ENCODE measurements at regions not wholly inside any gene's neighbourhood (a gene's known extent, or its start where the extent isn't known, plus 50 kb on each side); places are given as distances from the start of the nearest gene placed in this dataset.
"Not testable (repeated sequence)": the region's sequence is repeated elsewhere in the genome, so short reads cannot be mapped to it uniquely, and the experiment has no call there.

DNA sequence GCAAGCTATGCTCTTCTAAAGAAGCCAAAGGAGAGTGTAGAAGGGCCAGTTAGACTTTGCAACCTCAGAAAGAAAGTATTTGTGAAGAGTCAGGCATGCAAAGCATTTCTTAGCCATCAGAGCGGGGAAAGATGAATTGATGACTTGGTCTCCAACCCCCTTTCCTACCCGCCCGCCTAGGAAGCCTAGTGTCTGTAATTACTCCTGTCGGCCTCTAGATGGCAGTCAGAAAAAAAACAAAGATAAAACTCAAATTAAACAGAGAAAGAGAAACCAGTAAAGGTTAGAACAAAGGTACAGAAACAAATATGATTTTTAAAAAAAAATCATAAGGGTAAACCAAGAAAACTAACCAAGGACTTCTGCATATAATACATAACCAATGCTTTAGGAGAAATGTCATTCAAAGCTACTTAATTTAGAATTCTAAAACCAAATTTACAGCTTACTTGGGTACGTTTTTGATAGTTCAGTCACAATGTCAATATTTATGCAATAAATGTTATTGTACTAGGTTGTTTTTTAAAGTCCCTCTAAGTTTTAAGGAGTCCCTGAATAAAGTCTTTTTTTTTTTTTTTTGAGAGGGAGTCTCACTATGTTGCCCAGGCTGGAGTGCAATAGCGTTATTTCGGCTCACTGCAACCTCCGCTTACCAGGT, 97.6 kb downstream of the LYZL1 start:
- TF ChIP-seq CTCF (IDR thresholded peaks at IDR 0.05; ENCODE audit: insufficient read depth, low read length, poor library complexity, severe bottlenecking) = peak; percentile 66
- DNase-seq (ENCODE audit: extremely low read depth, insufficient read length) = no peak
- H3K36me3 ChIP-seq (ENCODE audit: control insufficient read depth, insufficient read depth, low read length) = no peaks in the 10 kb centered on the region
- no peak overlapping the region for H3K4me3 ChIP-seq (replicated peaks; ENCODE audit: low read depth, low read length)
- no peaks in the 10 kb centered on the region for H3K27me3 ChIP-seq (replicated peaks; ENCODE audit: control insufficient read depth, insufficient read depth, low read length)

DNA sequence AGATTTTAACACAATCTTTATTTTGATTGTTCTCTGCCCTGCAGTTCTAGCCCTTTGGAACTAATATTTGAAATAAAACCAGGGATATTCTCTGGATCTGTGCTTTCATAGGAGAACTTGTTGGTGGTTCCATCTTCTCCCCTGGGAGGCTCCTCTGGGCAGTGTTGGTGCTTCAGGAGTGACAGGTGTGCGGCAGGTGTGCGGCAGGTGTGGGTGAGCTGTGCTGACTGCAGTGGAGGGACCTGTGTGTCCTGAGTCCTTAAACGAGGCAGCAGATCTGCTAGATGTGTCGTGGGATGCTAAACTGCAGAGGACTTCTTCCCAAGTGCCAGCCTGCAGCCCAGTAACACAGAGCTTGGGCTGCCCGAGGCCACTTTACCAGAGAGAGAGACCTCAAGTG, 98.4 kb downstream of the LYZL1 start:
- no peaks in the 10 kb centered on the region for H3K36me3 ChIP-seq (ENCODE audit: control insufficient read depth, insufficient read depth, low read length)
- H3K27me3 ChIP-seq (replicated peaks; ENCODE audit: control insufficient read depth, insufficient read depth, low read length) = no peaks in the 10 kb centered on the region
- TF ChIP-seq CTCF (IDR thresholded peaks at IDR 0.05; ENCODE audit: insufficient read depth, low read length, poor library complexity, severe bottlenecking) = no peak
- DNase-seq (ENCODE audit: extremely low read depth, insufficient read length) = no peak
- H3K4me3 ChIP-seq (replicated peaks; ENCODE audit: low read depth, low read length) = no peak overlapping the region

- not testable (repeated sequence) for H3K36me3 ChIP-seq (ENCODE audit: control insufficient read depth, insufficient read depth, low read length); DNase-seq (ENCODE audit: extremely low read depth, insufficient read length); H3K27me3 ChIP-seq (replicated peaks; ENCODE audit: control insufficient read depth, insufficient read depth, low read length); H3K4me3 ChIP-seq (replicated peaks; ENCODE audit: low read depth, low read length)
Observed at GRCh38 chr10:29388112-29388511, 99.2 kb downstream of the LYZL1 start.

DNA sequence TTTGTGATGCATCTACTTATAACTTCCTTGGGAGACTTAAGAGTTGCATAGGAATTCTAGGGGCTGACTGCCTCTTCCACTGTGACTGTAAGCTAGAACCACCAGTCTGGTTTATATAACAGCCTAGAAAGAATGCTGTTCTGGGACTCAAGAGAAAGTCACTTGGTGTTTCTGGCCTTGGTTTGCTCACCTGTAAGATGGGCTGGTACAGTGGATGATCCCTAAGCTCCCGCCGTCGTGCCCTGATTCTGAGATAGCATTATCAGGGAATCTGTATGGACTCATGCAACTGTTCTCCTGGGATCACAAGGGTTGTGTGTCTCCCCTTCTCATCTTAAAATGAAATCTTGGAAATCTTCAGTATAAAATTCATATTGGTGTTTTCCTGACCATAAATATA, 100.6 kb downstream of the LYZL1 start:
- H3K27me3 ChIP-seq (replicated peaks; ENCODE audit: control insufficient read depth, insufficient read depth, low read length) = no peaks in the 10 kb centered on the region; the same call in 1 of the 2 replicates
- TF ChIP-seq CTCF (IDR thresholded peaks at IDR 0.05; ENCODE audit: insufficient read depth, low read length, poor library complexity, severe bottlenecking) = no peak
- DNase-seq (ENCODE audit: extremely low read depth, insufficient read length) = no peak
- no peak overlapping the region for H3K4me3 ChIP-seq (replicated peaks; ENCODE audit: low read depth, low read length)
- no peaks in the 10 kb centered on the region for H3K36me3 ChIP-seq (ENCODE audit: control insufficient read depth, insufficient read depth, low read length)

DNA sequence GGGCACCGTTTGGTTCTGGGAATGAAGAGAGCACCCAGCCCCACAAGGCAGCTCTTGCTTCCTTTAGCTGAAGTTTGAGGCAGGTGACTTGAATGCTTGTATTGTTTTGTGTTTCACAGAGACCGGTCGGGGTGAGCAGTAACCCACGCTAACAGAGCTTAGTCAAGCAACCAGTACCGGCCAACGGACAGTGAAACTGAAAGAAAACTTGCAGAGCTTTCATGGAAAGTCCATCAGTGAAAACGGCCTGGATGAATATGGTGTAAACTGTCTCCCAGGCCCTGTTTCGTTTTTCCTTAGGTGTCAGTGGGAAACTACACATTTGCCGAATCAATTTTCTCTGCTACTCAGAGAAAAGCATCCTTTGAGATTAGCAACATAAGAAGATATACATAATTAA, 101.1 kb downstream of the LYZL1 start:
- no peak for TF ChIP-seq CTCF (IDR thresholded peaks at IDR 0.05; ENCODE audit: insufficient read depth, low read length, poor library complexity, severe bottlenecking)
- H3K36me3 ChIP-seq (ENCODE audit: control insufficient read depth, insufficient read depth, low read length) = no peaks in the 10 kb centered on the region
- no peak overlapping the region for H3K4me3 ChIP-seq (replicated peaks; ENCODE audit: low read depth, low read length)
- DNase-seq (ENCODE audit: extremely low read depth, insufficient read length) = no peak
- H3K27me3 ChIP-seq (replicated peaks; ENCODE audit: control insufficient read depth, insufficient read depth, low read length) = no peaks in the 10 kb centered on the region; the same call in 1 of the 2 replicates

GRCh38 chr10:29392376-29393021, 103.6 kb downstream of the LYZL1 start:
- Histone ChIP-seq H3K36me3 (ENCODE audit: control insufficient read depth, insufficient read depth, low read length) (no peaks in the 10 kb centered on the region), H3K27me3 (replicated peaks; ENCODE audit: control insufficient read depth, insufficient read depth, low read length) (peaks cover 3% of the 10 kb centered on the region; the same call in 1 of the 2 replicates), H3K4me3 (replicated peaks; ENCODE audit: low read depth, low read length) (no peak overlapping the region)
- DNase-seq (ENCODE audit: extremely low read depth, insufficient read length) = no peak
- peak; percentile 90 for TF ChIP-seq CTCF (IDR thresholded peaks at IDR 0.05; ENCODE audit: insufficient read depth, low read length, poor library complexity, severe bottlenecking)

Measured in GM06990 (cell line).